WTC11 (cell line): ENCODE measurements at regions not wholly inside any gene's neighbourhood (a gene's known extent, or its start where the extent isn't known, plus 50 kb on each side); places are given as distances from the start of the nearest gene placed in this dataset.

Experiments used
- ATAC-seq: fragments of 200-7000 bp; cut with Tn5 transposase; 2 replicates; pipeline ENCODE4 v1.10.0; 2021; ENCODE audit warnings: mild to moderate bottlenecking, moderate library complexity
- CTCF ChIA-PET: fragments of 300-600 bp; sonication (Branson Sonifier 250); formaldehyde crosslinking; loops from one replicate; lab custom pipeline; 2021; ENCODE audit warnings: antibody characterized with exemption; lab: Charles Lee
- POLR2A ChIA-PET: fragments of 350-600 bp; sonication (Branson Sonifier 250); formaldehyde crosslinking; loops from one replicate; lab custom pipeline; 2021; ENCODE audit warnings: antibody characterized with exemption; lab: Charles Lee
- DNase-seq: peaks from one replicate; pipeline ENCODE4 v3.0.0; 2021; ENCODE audit warnings: low spot score
- H3K27ac Mint-ChIP-seq: 2 replicates; pipeline ENCODE4 v1.8.0; 2021; ENCODE audit warnings: mixed read lengths
- H3K27me3 Mint-ChIP-seq: 2 replicates; pipeline ENCODE4 v1.8.0; 2021; ENCODE audit warnings: low read depth, mild to moderate bottlenecking, moderate library complexity, mixed read lengths
- H3K36me3 Mint-ChIP-seq: 2 replicates; pipeline ENCODE4 v1.8.0; 2021; ENCODE audit warnings: mixed read lengths
- H3K4me1 Mint-ChIP-seq: 2 replicates; pipeline ENCODE4 v1.8.0; 2022; ENCODE audit warnings: mixed read lengths
- H3K4me3 Mint-ChIP-seq: 2 replicates; pipeline ENCODE4 v1.8.0; 2021; ENCODE audit warnings: mild to moderate bottlenecking, moderate library complexity, mixed read lengths
- H3K9me3 Mint-ChIP-seq: 2 replicates; pipeline ENCODE4 v1.8.0; 2021; ENCODE audit warnings: mixed read lengths
- ATF1 ChIP-seq: sonication (generic); formaldehyde crosslinking; IDR thresholded peaks from 2 replicates; pipeline ENCODE4 v1.8.1; 2023; ENCODE audit warnings: mild to moderate bottlenecking, moderate library complexity, missing genetic modification reagents
- ATF3 ChIP-seq: sonication (generic); formaldehyde crosslinking; conservative IDR thresholded peaks from 2 replicates; pipeline ENCODE4 v1.8.1; 2022; ENCODE audit warnings: mild to moderate bottlenecking, missing genetic modification reagents
- CBFB ChIP-seq: sonication (generic); formaldehyde crosslinking; IDR thresholded peaks from 2 replicates; pipeline ENCODE4 v1.8.1; 2022; ENCODE audit warnings: mild to moderate bottlenecking, low read depth, missing genetic modification reagents
- CDX4 ChIP-seq: fragments of 250-450 bp; sonication (Bioruptor Pico); IDR thresholded peaks from 2 replicates; pipeline ENCODE4 v1.9.0; 2021; ENCODE audit warnings: moderate library complexity, mild to moderate bottlenecking, inconsistent platforms, borderline replicate concordance
- ELF4 ChIP-seq: sonication (generic); formaldehyde crosslinking; IDR thresholded peaks from 2 replicates; pipeline ENCODE4 v1.8.1; 2022; ENCODE audit warnings: low read depth, mild to moderate bottlenecking, moderate library complexity, missing genetic modification reagents
- ERG ChIP-seq: fragments of 250-450 bp; sonication (Bioruptor Pico); IDR thresholded peaks from 2 replicates; pipeline ENCODE4 v1.8.0; 2021; ENCODE audit warnings: mild to moderate bottlenecking
- IRF2 ChIP-seq: sonication (generic); formaldehyde crosslinking; IDR thresholded peaks from 2 replicates; pipeline ENCODE4 v1.8.0; 2022; ENCODE audit warnings: low read depth, missing genetic modification reagents, borderline replicate concordance
- JAZF1 ChIP-seq: fragments of 250-450 bp; sonication (Bioruptor Pico); IDR thresholded peaks from 2 replicates; pipeline ENCODE4 v1.9.0; 2021; ENCODE audit warnings: moderate library complexity, mild to moderate bottlenecking, inconsistent platforms
- MXD4 ChIP-seq: fragments of 250-450 bp; sonication (Bioruptor Pico); IDR thresholded peaks from 2 replicates; pipeline ENCODE4 v1.8.0; 2021; ENCODE audit warnings: mild to moderate bottlenecking, moderate library complexity, borderline replicate concordance
- NFYB ChIP-seq: sonication (generic); formaldehyde crosslinking; conservative IDR thresholded peaks from 2 replicates; pipeline ENCODE4 v1.8.0; 2022; ENCODE audit warnings: low read depth, missing genetic modification reagents
- NR1H2 ChIP-seq: sonication (generic); formaldehyde crosslinking; IDR thresholded peaks from 2 replicates; pipeline ENCODE4 v1.9.0; 2021; ENCODE audit warnings: mild to moderate bottlenecking, moderate library complexity, missing genetic modification reagents
- OVOL2 ChIP-seq: fragments of 250-450 bp; sonication (Bioruptor Pico); IDR thresholded peaks from 2 replicates; pipeline ENCODE4 v1.9.0; 2021; ENCODE audit warnings: mild to moderate bottlenecking, borderline replicate concordance
- PRRX2 ChIP-seq: fragments of 250-450 bp; sonication (Bioruptor Pico); IDR thresholded peaks from 2 replicates; pipeline ENCODE4 v1.8.0; 2021; ENCODE audit warnings: mild to moderate bottlenecking
- RELA ChIP-seq: sonication (generic); formaldehyde crosslinking; IDR thresholded peaks from 2 replicates; pipeline ENCODE4 v1.8.1; 2022; ENCODE audit warnings: missing genetic modification reagents, mild to moderate bottlenecking, borderline replicate concordance
- SP1 ChIP-seq: sonication (generic); formaldehyde crosslinking; conservative IDR thresholded peaks from 2 replicates; pipeline ENCODE4 v1.8.1; 2022; ENCODE audit warnings: missing genetic modification reagents
- ZBTB43 ChIP-seq: sonication (generic); formaldehyde crosslinking; IDR thresholded peaks from 2 replicates; pipeline ENCODE4 v1.8.1; 2023; ENCODE audit warnings: mild to moderate bottlenecking, missing genetic modification reagents
- ZNF121 ChIP-seq: sonication (generic); formaldehyde crosslinking; IDR thresholded peaks from 2 replicates; pipeline ENCODE4 v1.8.0; 2023; ENCODE audit warnings: missing genetic modification reagents
- ZNF138 ChIP-seq: sonication (generic); formaldehyde crosslinking; conservative IDR thresholded peaks from 2 replicates; pipeline ENCODE4 v1.8.1; 2022; ENCODE audit warnings: mild to moderate bottlenecking, moderate library complexity, missing genetic modification reagents
- ZNF263 ChIP-seq: sonication (generic); formaldehyde crosslinking; IDR thresholded peaks from 2 replicates; pipeline ENCODE4 v1.8.1; 2022; ENCODE audit warnings: low read depth, mild to moderate bottlenecking, moderate library complexity, missing genetic modification reagents
- ZNF317 ChIP-seq: sonication (generic); formaldehyde crosslinking; IDR thresholded peaks from 2 replicates; pipeline ENCODE4 v1.8.1; 2023; ENCODE audit warnings: low read depth, mild to moderate bottlenecking, moderate library complexity, missing genetic modification reagents, borderline replicate concordance
- ZNF671 ChIP-seq: fragments of 250-450 bp; sonication (Bioruptor Pico); IDR thresholded peaks from 2 replicates; pipeline ENCODE4 v1.8.0; 2021; ENCODE audit warnings: mild to moderate bottlenecking
- ZSCAN18 ChIP-seq: fragments of 250-450 bp; sonication (Bioruptor Pico); IDR thresholded peaks from 2 replicates; pipeline ENCODE4 v2.1.2; 2022; ENCODE audit warnings: mild to moderate bottlenecking, moderate library complexity

GRCh38 chr1:29563092-29563491 is 326.8 kb downstream of the PTPRU start:
- ChIA-PET POLR2A (no interaction called here), CTCF (no interaction called here)

GRCh38 chr1:29559056-29559455 is 322.7 kb downstream of the PTPRU start:
- H3K27me3 Mint-ChIP-seq, result peaks cover 6% of the 10 kb centered on the region
- H3K36me3 Mint-ChIP-seq, result peaks cover 16% of the 10 kb centered on the region
- TF ChIP-seq ZSCAN18 (CRISPR knock-in tag) (no peak), CDX4 (CRISPR knock-in tag) (no peak), PRRX2 (CRISPR knock-in tag) (no peak), ATF1 (CRISPR knock-in tag) (no peak), ZNF317 (CRISPR knock-in tag) (no peak), ELF4 (CRISPR knock-in tag) (no peak), NR1H2 (CRISPR knock-in tag) (no peak), JAZF1 (CRISPR knock-in tag) (no peak)
- CTCF ChIA-PET, result no interaction called here
- H3K4me3 Mint-ChIP-seq, result no peak overlapping the region
- ATAC-seq (no peak), DNase-seq (no peak)
- POLR2A ChIA-PET, result no interaction called here
- peaks cover 21% of the 10 kb centered on the region for H3K9me3 Mint-ChIP-seq
- H3K27ac Mint-ChIP-seq, result no peak overlapping the region
- no peaks in the 10 kb centered on the region for H3K4me1 Mint-ChIP-seq

More at GRCh38 chr1:29563092-29563491, 326.8 kb downstream of the PTPRU start:
- DNase-seq (no peak), ATAC-seq (no peak)
- H3K4me1 Mint-ChIP-seq, result no peaks in the 10 kb centered on the region
- peaks cover 20% of the 10 kb centered on the region for H3K36me3 Mint-ChIP-seq
- H3K27me3 Mint-ChIP-seq, result peaks cover 24% of the 10 kb centered on the region
- H3K9me3 Mint-ChIP-seq, result peaks cover 52% of the 10 kb centered on the region
- no peak overlapping the region for H3K27ac Mint-ChIP-seq
- TF ChIP-seq RELA (CRISPR knock-in tag) (no peak), SP1 (CRISPR knock-in tag) (no peak), MXD4 (CRISPR knock-in tag) (no peak), ZNF263 (CRISPR knock-in tag) (no peak), ZNF138 (CRISPR knock-in tag) (no peak), PRRX2 (CRISPR knock-in tag) (no peak), ZNF121 (CRISPR knock-in tag) (no peak)
- H3K4me3 Mint-ChIP-seq, result no peak overlapping the region

GRCh38 chr1:29557701-29558600 is 321.6 kb downstream of the PTPRU start:
- CTCF ChIA-PET, result interaction anchor here (0.5 to 0.6 kb wide), 2 partner anchors 559 to 851 kb away, joined by 3 to 4 read pairs; no protein-coding TSS in a partner anchor
- Mint-ChIP-seq H3K4me1 (no peaks in the 10 kb centered on the region), H3K36me3 (peaks cover 8% of the 10 kb centered on the region), H3K27me3 (peaks cover 6% of the 10 kb centered on the region), H3K9me3 (peaks cover 12% of the 10 kb centered on the region), H3K27ac (no peak overlapping the region), H3K4me3 (no peak overlapping the region)
- POLR2A ChIA-PET, result no interaction called here
- no peak for DNase-seq
- no peak for ATAC-seq
- TF ChIP-seq ATF3 (CRISPR knock-in tag) (no peak), ZBTB43 (CRISPR knock-in tag) (no peak), IRF2 (CRISPR knock-in tag) (no peak), OVOL2 (CRISPR knock-in tag) (no peak), ZNF671 (CRISPR knock-in tag) (no peak), ZSCAN18 (CRISPR knock-in tag) (no peak), ERG (no peak), CBFB (CRISPR knock-in tag) (no peak), NFYB (CRISPR knock-in tag) (no peak), ATF1 (CRISPR knock-in tag) (no peak)
